ENCODE measurements at regions not wholly inside any gene's neighbourhood (a gene's known extent, or its start where the extent isn't known, plus 50 kb on each side); places are given as distances from the start of the nearest gene placed in this dataset.

DNA sequence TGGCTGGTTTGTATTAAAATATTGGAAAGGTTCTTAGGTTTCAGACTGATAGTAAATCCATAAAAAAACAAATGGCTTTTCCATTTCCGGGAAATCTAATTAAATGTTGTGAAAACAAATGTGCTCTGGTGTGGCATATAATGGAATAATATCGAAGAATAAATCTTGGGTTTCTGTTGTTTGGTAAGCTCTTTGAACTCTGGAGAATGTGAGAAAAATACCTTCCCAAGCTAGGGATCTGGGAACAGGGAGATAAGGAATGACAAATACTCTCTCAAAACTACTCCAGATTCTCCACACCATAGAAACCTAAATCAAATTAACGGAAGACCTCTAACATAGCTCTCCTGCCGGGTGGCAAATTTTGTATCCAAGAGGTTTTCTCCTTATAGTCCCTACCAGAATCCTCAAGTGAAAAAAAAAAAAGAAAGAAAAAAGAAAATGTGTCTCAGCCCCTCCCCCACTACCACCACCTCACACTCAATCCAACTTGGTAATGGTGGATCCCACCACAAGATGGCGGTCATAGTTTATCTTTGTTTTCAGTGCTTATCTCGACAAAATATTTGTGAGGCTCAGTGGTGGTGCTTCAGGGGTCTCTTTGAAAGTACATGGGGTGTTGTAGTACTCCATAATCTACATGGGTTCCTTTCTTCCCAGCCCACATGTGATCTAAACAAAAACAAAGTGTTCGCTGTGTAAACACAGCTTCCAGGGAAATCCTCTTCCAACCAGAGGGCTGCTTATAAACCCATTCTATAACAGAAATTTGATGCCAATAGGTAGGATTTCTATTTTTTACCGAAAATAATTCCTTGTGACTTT, 54.5 kb upstream of the FST start:
- TF ChIP-seq, protein P1, sequence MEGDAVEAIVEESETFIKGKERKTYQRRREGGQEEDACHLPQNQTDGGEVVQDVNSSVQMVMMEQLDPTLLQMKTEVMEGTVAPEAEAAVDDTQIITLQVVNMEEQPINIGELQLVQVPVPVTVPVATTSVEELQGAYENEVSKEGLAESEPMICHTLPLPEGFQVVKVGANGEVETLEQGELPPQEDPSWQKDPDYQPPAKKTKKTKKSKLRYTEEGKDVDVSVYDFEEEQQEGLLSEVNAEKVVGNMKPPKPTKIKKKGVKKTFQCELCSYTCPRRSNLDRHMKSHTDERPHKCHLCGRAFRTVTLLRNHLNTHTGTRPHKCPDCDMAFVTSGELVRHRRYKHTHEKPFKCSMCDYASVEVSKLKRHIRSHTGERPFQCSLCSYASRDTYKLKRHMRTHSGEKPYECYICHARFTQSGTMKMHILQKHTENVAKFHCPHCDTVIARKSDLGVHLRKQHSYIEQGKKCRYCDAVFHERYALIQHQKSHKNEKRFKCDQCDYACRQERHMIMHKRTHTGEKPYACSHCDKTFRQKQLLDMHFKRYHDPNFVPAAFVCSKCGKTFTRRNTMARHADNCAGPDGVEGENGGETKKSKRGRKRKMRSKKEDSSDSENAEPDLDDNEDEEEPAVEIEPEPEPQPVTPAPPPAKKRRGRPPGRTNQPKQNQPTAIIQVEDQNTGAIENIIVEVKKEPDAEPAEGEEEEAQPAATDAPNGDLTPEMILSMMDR (IDR thresholded peaks at IDR 0.05): no peak
- TF ChIP-seq POLR2A (IDR thresholded peaks at IDR 0.05) (no peak), POLR2AphosphoS5 (IDR thresholded peaks at IDR 0.05) (no peak)

Measured in breast epithelium (tissue), 3 donors.